HepG2 (cell line): ENCODE measurements at regions not wholly inside any gene's neighbourhood (a gene's known extent, or its start where the extent isn't known, plus 50 kb on each side); places are given as distances from the start of the nearest gene placed in this dataset.

Source experiments
- ATAC-seq: fragments of 200-7000 bp; cut with Tn5 transposase; 3 replicates; pipeline ENCODE4 v1.9.1; 2020; ENCODE audit warnings: mild to moderate bottlenecking, moderate library complexity
- BruUV-seq: library from RNA; stranded (reverse); fragments of 400-500 nt; replicated peaks from 2 replicates; lab custom pipeline; 2021; lab: Mats Ljungman, UMichigan
- CTCF ChIA-PET: fragments of 300-600 bp; formaldehyde crosslinking; extraction: SDS; loops from one replicate; lab custom pipeline; 2021; ENCODE audit warnings: low total read pairs, inconsistent platforms, low intra/inter-chr PET ratio; lab: Yijun Ruan, JAX
- POLR2A ChIA-PET: fragments of 350-600 bp; sonication (Branson Sonifier 250); formaldehyde crosslinking; loops from one replicate; lab custom pipeline; 2020; ENCODE audit warnings: antibody characterized with exemption, inconsistent platforms; lab: Yijun Ruan, JAX
- DNase-seq: peaks from one replicate; pipeline ENCODE4 v3.0.0-alpha.2; 2015; ENCODE audit warnings: low spot score
- FAIRE-seq: peaks from 3 replicates; lab custom pipeline; 2011; peaks lifted over from hg19 to GRCh38; lab: Jason Lieb, UNC
- H2AFZ ChIP-seq: one replicate; pipeline ENCODE4 v1.6.1; 2011; ENCODE audit warnings: low read length, inconsistent platforms
- H3K27ac ChIP-seq: fragments of 300-600 bp; 3 replicates; pipeline ENCODE4 v1.8.0; 2011; ENCODE audit warnings: mixed run types, mild to moderate bottlenecking, mixed read lengths, low read length, inconsistent platforms; ENCODE audit not compliant: insufficient read depth; ENCODE audit errors: extremely low read length
- H3K27me3 ChIP-seq, 2 experiments: fragments of 200-600 bp in 1 of 2; 2 replicates in 1 of 2; 3 replicates in 1 of 2; pipeline versions ENCODE4 v1.6.0 to v1.8.0; 2011; ENCODE audit warnings: low read length in 2 of 2, mild to moderate bottlenecking in 2 of 2, moderate library complexity in 2 of 2, inconsistent platforms in 1 of 2; ENCODE audit not compliant: insufficient read depth in 2 of 2, control insufficient read depth in 1 of 2
- H3K36me3 ChIP-seq, 2 experiments: fragments of 200-600 bp in 1 of 2; replicated peaks in 1 of 2; 2 replicates in 1 of 2; 3 replicates in 1 of 2; pipeline versions ENCODE4 v1.5.1 to v1.8.0; 2011; ENCODE audit warnings: low read length in 2 of 2, inconsistent platforms in 1 of 2; ENCODE audit not compliant: insufficient read depth in 2 of 2, control insufficient read depth in 1 of 2
- H3K4me1 ChIP-seq: 2 replicates; pipeline ENCODE4 v1.5.1; 2012; ENCODE audit warnings: low read length, inconsistent platforms; ENCODE audit not compliant: insufficient read depth
- H3K4me2 ChIP-seq: 2 replicates; pipeline ENCODE4 v1.6.0; 2011; ENCODE audit warnings: low read depth, low read length, inconsistent platforms
- H3K4me3 ChIP-seq, 3 experiments: fragments of 200-600 bp in 1 of 3; sonication (generic), shearing (Covaris generic) in 1 of 3; replicated peaks in 1 of 3; 2 replicates each; pipeline ENCODE4 v1.5.1; 2011 to 2016; ENCODE audit warnings: low read length in 3 of 3, inconsistent platforms in 2 of 3, low read depth in 2 of 3, mild to moderate bottlenecking in 2 of 3, control low read depth in 1 of 3, mixed read lengths in 1 of 3; ENCODE audit not compliant: insufficient read depth in 1 of 3
- H3K79me2 ChIP-seq: one replicate; pipeline ENCODE4 v1.6.1; 2011; ENCODE audit warnings: low read length, inconsistent platforms; ENCODE audit not compliant: insufficient read depth
- H3K9ac ChIP-seq: 2 replicates; pipeline ENCODE4 v1.6.0; 2011; ENCODE audit warnings: mild to moderate bottlenecking, low read depth, low read length, inconsistent platforms; ENCODE audit not compliant: insufficient read depth
- H3K9me3 ChIP-seq: 2 replicates; pipeline ENCODE4 v1.5.1; 2012; ENCODE audit warnings: mild to moderate bottlenecking, low read length
- H4K20me1 ChIP-seq: 2 replicates; pipeline ENCODE4 v1.6.0; 2011; ENCODE audit warnings: inconsistent platforms, mild to moderate bottlenecking, low read length, moderate library complexity; ENCODE audit not compliant: insufficient read depth
- BHLHE40 ChIP-seq: IDR thresholded peaks from 2 replicates; pipeline ENCODE4 v1.6.1; 2011; ENCODE audit warnings: low read length, improper control_type of control experiment
- KDM5A ChIP-seq: fragments of 200-600 bp; sonication (generic); IDR thresholded peaks from 2 replicates; pipeline ENCODE4 v1.7.0; 2018; ENCODE audit warnings: antibody characterized with exemption, mild to moderate bottlenecking, low read length, borderline replicate concordance
- MAFF ChIP-seq: IDR thresholded peaks from 2 replicates; pipeline ENCODE4 v1.6.1; 2011; ENCODE audit warnings: low read depth, low read length, improper control_type of control experiment
- MAFK ChIP-seq, 2 experiments: IDR thresholded peaks in 1 of 2; conservative IDR thresholded peaks in 1 of 2; 2 replicates each; pipeline ENCODE4 v1.6.1; 2011; ENCODE audit warnings: improper control_type of control experiment in 2 of 2, low read length in 2 of 2
- MTA1 ChIP-seq: sonication (generic); formaldehyde crosslinking; IDR thresholded peaks from 2 replicates; pipeline ENCODE4 v1.4.0; 2020; ENCODE audit warnings: missing genetic modification reagents, mild to moderate bottlenecking, borderline replicate concordance
- SOX13 ChIP-seq, 3 experiments: fragments of 450-650 bp in 1 of 3; sonication (generic) in 1 of 3; formaldehyde crosslinking in 1 of 3; IDR thresholded peaks in 2 of 3; conservative IDR thresholded peaks in 1 of 3; 2 replicates each; pipeline versions ENCODE4 v1.5.0 to v1.6.1; 2016 to 2020; ENCODE audit warnings: antibody characterized with exemption in 1 of 3, mild to moderate bottlenecking in 1 of 3, missing compliant biosample characterization in 1 of 3, missing genetic modification reagents in 1 of 3, moderate library complexity in 1 of 3
- ZNF451 ChIP-seq: sonication (generic); formaldehyde crosslinking; IDR thresholded peaks from 2 replicates; pipeline ENCODE4 v1.5.0; 2020; ENCODE audit warnings: mild to moderate bottlenecking, missing genetic modification reagents
- WGBS: methylation state at CpG from one replicate; pipeline ENCODE4 v1.1.6; 2017; ENCODE audit warnings: low lambda C conversion rate; 5-methylcytosine and 5-hydroxymethylcytosine counted together
- in situ Hi-C: cut with HindIII; loops from 2 replicates; pipeline ENCODE4 v1.10.0; 2017; ENCODE audit warnings: low pct_unique_long_range_greater_than_20kb; ENCODE audit not compliant: extremely low pct_ligation_motif_present
- intact Hi-C: fragments of 100-400 bp; cut with micrococcal nuclease; formaldehyde crosslinking; loops from one replicate; pipeline ENCODE4 v1.10.0; 2022; ENCODE audit not compliant: unreplicated experiment

- no peak overlapping the region for H3K27ac ChIP-seq
- H3K4me2 ChIP-seq: no peak overlapping the region
- no peaks in the 10 kb centered on the region for H3K4me1 ChIP-seq
- no peaks in the 10 kb centered on the region for H3K79me2 ChIP-seq
- H3K9ac ChIP-seq: no peak overlapping the region
- no peak overlapping the region for H3K4me3 ChIP-seq
- H2AFZ ChIP-seq: no peak overlapping the region
- no peak for TF ChIP-seq KDM5A
- TF ChIP-seq BHLHE40: no peak
- no peak for TF ChIP-seq SOX13 (IDR thresholded peaks at IDR 0.05)
- no peak for TF ChIP-seq SOX13 (CRISPR knock-in tag; conservative IDR thresholded peaks at IDR 0.05 in 1 of 2, IDR thresholded peaks at IDR 0.05 in 1 of 2)
- ATAC-seq: no peak
- no peaks in the 10 kb centered on the region for H3K27me3 ChIP-seq
- WGBS: 6% methylated on average over 1 of the region's 1 CpG
- no peak for FAIRE-seq
- H3K9me3 ChIP-seq: no peaks in the 10 kb centered on the region
- no peaks in the 10 kb centered on the region for H4K20me1 ChIP-seq
- in situ Hi-C loops (no loop called here), intact Hi-C loops (no loop called here)
- ChIA-PET CTCF (no interaction called here), POLR2A (no interaction called here)
- H3K36me3 ChIP-seq: no peaks in the 10 kb centered on the region
- no peak for DNase-seq
- BruUV-seq: no TSS peak
These were observed 731.6 kb upstream of the FANCL start for GRCh38 chr2:58972737-58973136.

DNA sequence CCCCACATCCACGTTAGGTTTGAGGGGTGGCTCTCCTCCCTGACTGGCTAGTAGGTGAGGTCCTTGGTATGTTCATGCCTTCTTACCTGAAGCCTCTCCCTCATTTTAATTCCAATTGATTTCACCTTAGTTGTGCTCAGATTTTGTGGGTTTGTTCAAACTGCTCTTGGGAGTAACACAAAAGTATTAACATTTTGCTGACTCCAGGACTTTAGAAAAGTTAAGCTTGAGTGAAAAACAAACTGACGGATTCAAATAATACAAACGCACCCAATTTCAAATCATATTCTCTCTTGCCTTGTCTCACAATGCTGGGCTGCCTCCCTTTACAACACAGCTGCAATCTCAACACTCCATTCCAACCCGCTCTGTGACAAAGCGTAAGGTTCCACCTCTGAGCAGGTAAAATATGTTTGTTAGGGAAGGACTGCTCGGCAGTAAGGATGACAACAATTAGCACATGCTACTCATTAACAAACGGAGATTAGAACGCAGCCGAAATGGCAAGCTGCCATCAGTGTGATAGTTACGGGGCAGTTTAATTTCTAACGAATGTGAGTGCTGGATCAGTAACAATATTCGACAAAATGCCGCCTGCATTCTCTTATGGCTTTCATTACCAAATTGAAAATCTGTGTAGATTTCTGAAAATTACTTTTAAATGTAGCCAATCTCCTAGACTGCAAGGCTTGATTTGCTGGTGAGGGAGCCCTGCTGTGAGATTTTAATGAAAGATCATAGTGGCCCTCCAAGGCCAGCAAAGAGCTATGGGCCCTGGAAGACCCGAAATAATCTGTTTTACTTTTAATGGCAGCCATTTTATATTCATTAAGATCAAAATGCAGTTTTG, 730.6 kb upstream of the FANCL start:
- Histone ChIP-seq H3K9ac (no peak overlapping the region), H3K27me3 (no peaks in the 10 kb centered on the region), H3K4me3 (no peak overlapping the region), H3K4me1 (no peaks in the 10 kb centered on the region), H4K20me1 (no peaks in the 10 kb centered on the region), H3K36me3 (no peaks in the 10 kb centered on the region), H3K9me3 (no peaks in the 10 kb centered on the region), H3K79me2 (no peaks in the 10 kb centered on the region), H3K27ac (no peak overlapping the region), H3K4me2 (no peak overlapping the region), H2AFZ (no peak overlapping the region)
- BruUV-seq: no TSS peak
- POLR2A ChIA-PET: no interaction called here
- no peak for TF ChIP-seq ZNF451 (CRISPR knock-in tag)
- peak; percentile 50 for TF ChIP-seq MAFF
- no peak for TF ChIP-seq MTA1 (CRISPR knock-in tag)
- TF ChIP-seq MAFK (conservative IDR thresholded peaks at IDR 0.05 in 1 of 2, IDR thresholded peaks at IDR 0.05 in 1 of 2; ENCODE audit: low read length in 2 of 2): peak; percentile 59 to 74
- CTCF ChIA-PET: no interaction called here
- 31% methylated on average over 14 of the region's 14 CpGs for WGBS
- intact Hi-C loops (no loop called here), in situ Hi-C loops (no loop called here)
- FAIRE-seq (no peak), DNase-seq (no peak), ATAC-seq (no peak)
